OCI-LY3 (cell line): ENCODE measurements at regions not wholly inside any gene's neighbourhood (a gene's known extent, or its start where the extent isn't known, plus 50 kb on each side); places are given as distances from the start of the nearest gene placed in this dataset.

Source experiments
- CTCF ChIP-seq: fragments of 200-600, 300-600 bp; sonication (generic); IDR thresholded peaks from 2 replicates; pipeline ENCODE4 v1.5.1; 2014; ENCODE audit warnings: antibody characterized with exemption, low read length, low read depth
- EZH2phosphoT487 ChIP-seq: fragments of 200-600 bp; shearing (Covaris generic); IDR thresholded peaks from 2 replicates; pipeline ENCODE4 v1.6.1; 2018; ENCODE audit warnings: antibody characterized with exemption, mixed run types, low read depth

GRCh38 chr2:176542476-176542875, 273.2 kb downstream of the MTX2 start:
- TF ChIP-seq CTCF, result no peak
- TF ChIP-seq EZH2phosphoT487, result no peak
